Fibroblast of villous mesenchyme (primary cell): ENCODE measurements at regions not wholly inside any gene's neighbourhood (a gene's known extent, or its start where the extent isn't known, plus 50 kb on each side); places are given as distances from the start of the nearest gene placed in this dataset.

ENCODE experiments used
- DNase-seq: peaks from one replicate; pipeline ENCODE4 v3.0.0-alpha.2; 2010; ENCODE audit warnings: low read depth
- H3K4me3 ChIP-seq: 2 replicates; pipeline ENCODE4 v1.5.1; 2011; ENCODE audit warnings: low read depth, mild to moderate bottlenecking, low read length
- CTCF ChIP-seq: IDR thresholded peaks from 2 replicates; pipeline ENCODE4 v1.5.1; 2012; ENCODE audit warnings: low read depth, mild to moderate bottlenecking, low read length; ENCODE audit not compliant: insufficient read depth

GRCh38 chr5:104755806-104756205, 1193.2 kb upstream of the NUDT12 start:
- no peak for TF ChIP-seq CTCF
- H3K4me3 ChIP-seq: no peak overlapping the region
- DNase-seq: no peak

DNA sequence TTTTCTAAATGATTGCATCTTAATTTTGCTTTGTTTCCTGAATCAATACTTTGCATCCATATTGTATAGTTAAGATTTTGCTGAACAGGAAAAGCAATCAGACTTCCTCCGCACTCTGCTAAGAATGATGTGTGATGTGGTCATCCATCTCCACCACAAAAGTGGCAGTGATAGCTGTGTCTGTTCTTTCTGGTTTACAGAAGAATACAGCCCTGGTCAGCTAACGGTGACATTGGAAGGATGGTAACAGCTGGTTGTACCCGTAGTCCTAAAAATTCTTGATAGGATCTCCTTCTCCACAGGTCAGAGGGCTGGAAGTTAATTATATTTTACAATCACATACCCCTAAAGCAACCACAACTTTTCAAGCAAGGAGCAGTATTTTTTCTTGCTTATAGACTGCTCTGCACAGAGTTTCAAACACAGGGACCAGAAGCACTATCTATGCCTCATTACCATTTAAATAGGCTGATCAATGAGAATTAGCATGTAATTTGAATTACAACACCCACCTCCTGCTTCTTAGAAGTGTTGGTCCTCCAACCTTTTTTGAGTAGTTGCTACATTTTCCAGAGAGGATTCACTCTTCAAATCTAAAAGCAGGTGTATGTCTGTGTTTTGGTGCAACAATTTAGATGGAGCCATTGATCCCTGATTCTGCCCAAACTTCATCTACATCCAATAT, 1191.9 kb upstream of the NUDT12 start:
- DNase-seq: no peak
- no peak for TF ChIP-seq CTCF
- H3K4me3 ChIP-seq: no peak overlapping the region

DNA sequence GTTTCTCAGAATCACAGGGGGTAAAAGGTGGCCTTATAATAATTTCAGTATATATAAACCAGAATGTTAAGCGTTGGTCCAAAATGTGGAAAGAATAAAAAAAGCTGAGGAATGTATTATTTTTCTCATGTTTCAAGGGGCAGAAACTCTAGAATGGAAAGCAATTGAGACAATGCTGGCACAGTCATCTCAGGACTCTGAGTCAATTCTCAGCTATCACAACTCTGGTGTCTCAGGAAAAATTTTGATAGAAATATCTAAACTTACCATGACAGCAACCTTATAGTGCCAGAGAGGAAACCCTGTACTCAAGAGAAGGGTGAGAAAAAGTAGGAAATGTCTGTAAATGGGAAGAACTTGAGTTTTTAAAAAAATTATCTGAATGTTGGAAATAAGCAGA, 1189.4 kb upstream of the NUDT12 start:
- H3K4me3 ChIP-seq: no peak overlapping the region
- no peak for TF ChIP-seq CTCF
- DNase-seq: no peak

- DNase-seq: no peak
- TF ChIP-seq CTCF: no peak
- no peak overlapping the region for H3K4me3 ChIP-seq
Measured at GRCh38 chr5:104739905-104740304, 1177.3 kb upstream of the NUDT12 start.

DNA sequence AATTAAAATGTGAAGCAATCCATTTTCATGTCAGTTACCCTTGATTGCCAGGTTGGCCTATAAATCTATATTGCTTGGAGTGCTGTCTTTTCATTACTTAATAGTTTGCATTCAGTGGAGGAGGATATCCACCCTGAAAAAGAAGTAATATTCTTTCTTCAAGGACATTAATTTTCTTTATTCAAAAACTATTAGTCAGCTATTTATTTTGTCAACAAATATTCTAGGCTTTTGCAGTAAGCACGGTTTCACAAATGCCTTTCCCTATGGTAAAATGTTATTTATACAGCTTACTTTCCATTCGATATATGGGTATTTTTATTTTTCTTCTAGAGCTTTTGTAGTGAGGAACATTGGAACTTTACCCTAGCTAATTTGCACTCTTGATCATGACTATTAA, 1176.9 kb upstream of the NUDT12 start:
- no peak for DNase-seq
- TF ChIP-seq CTCF: no peak
- no peak overlapping the region for H3K4me3 ChIP-seq

DNA sequence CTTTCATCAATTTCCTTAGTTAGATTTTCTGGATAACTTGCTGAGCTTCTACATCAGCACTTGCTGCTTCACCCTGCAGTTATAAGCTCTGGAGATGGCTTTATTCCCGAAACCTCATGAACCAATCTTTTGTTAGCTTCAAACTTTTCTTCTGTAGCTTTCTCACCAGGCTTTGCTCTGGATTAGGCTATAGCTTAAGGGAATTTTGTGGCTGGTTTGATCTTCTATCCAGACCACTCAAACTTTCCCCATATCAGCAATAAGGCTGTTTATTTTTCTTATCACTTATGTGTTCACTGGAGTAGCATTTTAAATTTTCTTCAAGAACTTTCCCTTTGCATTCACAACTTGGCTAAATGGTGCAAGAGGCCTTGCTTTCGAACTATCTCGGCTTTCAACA, 1173.5 kb upstream of the NUDT12 start:
- no peak for DNase-seq
- no peak for TF ChIP-seq CTCF
- no peak overlapping the region for H3K4me3 ChIP-seq

- H3K4me3 ChIP-seq: no peak overlapping the region
- TF ChIP-seq CTCF: no peak
- no peak for DNase-seq
Measured at GRCh38 chr5:104734046-104734445, 1171.5 kb upstream of the NUDT12 start.
